ENCODE measurements at regions not wholly inside any gene's neighbourhood (a gene's known extent, or its start where the extent isn't known, plus 50 kb on each side); places are given as distances from the start of the nearest gene placed in this dataset.
"Not testable (repeated sequence)": the region's sequence is repeated elsewhere in the genome, so short reads cannot be mapped to it uniquely, and the experiment has no call there.

GRCh38 chr18:66867653-66868052 is 263.8 kb upstream of the CDH19 start:
- DNase-seq (ENCODE audit: low spot score): no peak

- DNase-seq (ENCODE audit: low spot score): not testable (repeated sequence)
Measured at GRCh38 chr18:66866427-66866940, 262.6 kb upstream of the CDH19 start.

GRCh38 chr18:66838340-66838987 is 234.6 kb upstream of the CDH19 start:
- no peak for DNase-seq (ENCODE audit: low spot score)

GRCh38 chr18:66833646-66834045 is 229.8 kb upstream of the CDH19 start:
- DNase-seq (ENCODE audit: low spot score): no peak

GRCh38 chr18:66826211-66826610 is 222.3 kb upstream of the CDH19 start:
- no peak for DNase-seq (ENCODE audit: low spot score)

- no peak for DNase-seq (ENCODE audit: low spot score)
Measured at GRCh38 chr18:66825347-66825746, 221.5 kb upstream of the CDH19 start.

GRCh38 chr18:66819235-66819634 is 215.3 kb upstream of the CDH19 start:
- DNase-seq (ENCODE audit: low spot score): no peak

GRCh38 chr18:66813138-66813537 is 209.2 kb upstream of the CDH19 start:
- DNase-seq (ENCODE audit: low spot score): no peak

GRCh38 chr18:66795051-66795450 is 191.2 kb upstream of the CDH19 start:
- no peak for DNase-seq (ENCODE audit: low spot score)

- no peak for DNase-seq (ENCODE audit: low spot score)
Measured at GRCh38 chr18:66792466-66792865, 188.6 kb upstream of the CDH19 start.

- no peak for DNase-seq (ENCODE audit: low spot score)
Measured at GRCh38 chr18:66780609-66781008, 176.7 kb upstream of the CDH19 start.

- DNase-seq (ENCODE audit: low spot score): no peak
Measured at GRCh38 chr18:66778048-66778447, 174.2 kb upstream of the CDH19 start.

GRCh38 chr18:66769375-66769774 is 165.5 kb upstream of the CDH19 start:
- DNase-seq (ENCODE audit: low spot score): no peak

- no peak for DNase-seq (ENCODE audit: low spot score)
Measured at GRCh38 chr18:66764230-66764629, 160.3 kb upstream of the CDH19 start.

- DNase-seq (ENCODE audit: low spot score): no peak
Measured at GRCh38 chr18:66761166-66761565, 157.3 kb upstream of the CDH19 start.

GRCh38 chr18:66760559-66760958 is 156.7 kb upstream of the CDH19 start:
- no peak for DNase-seq (ENCODE audit: low spot score)

- DNase-seq (ENCODE audit: low spot score): no peak
Measured at GRCh38 chr18:66759050-66759828, 155.3 kb upstream of the CDH19 start.

- no peak for DNase-seq (ENCODE audit: low spot score)
Measured at GRCh38 chr18:66757946-66758345, 154.1 kb upstream of the CDH19 start.

GRCh38 chr18:66754335-66754734 is 150.4 kb upstream of the CDH19 start:
- DNase-seq (ENCODE audit: low spot score): no peak

- DNase-seq (ENCODE audit: low spot score): no peak
Measured at GRCh38 chr18:66752733-66753132, 148.8 kb upstream of the CDH19 start.

- DNase-seq (ENCODE audit: low spot score): no peak
Measured at GRCh38 chr18:66749481-66750035, 145.7 kb upstream of the CDH19 start.

GRCh38 chr18:66749030-66749429 is 145.1 kb upstream of the CDH19 start:
- DNase-seq (ENCODE audit: low spot score): no peak

GRCh38 chr18:66742832-66743231 is 138.9 kb upstream of the CDH19 start:
- DNase-seq (ENCODE audit: low spot score): no peak

All from germinal center (tissue), 1 donor.